ENCODE measurements at regions not wholly inside any gene's neighbourhood (a gene's known extent, or its start where the extent isn't known, plus 50 kb on each side); places are given as distances from the start of the nearest gene placed in this dataset.

GRCh38 chr17:6327007-6327406, 107.9 kb downstream of the AIPL1 start:
- dilution Hi-C loops (cut with HindIII; ENCODE audit: low sequenced_read_pairs, unreplicated experiment) (no loop called here), intact Hi-C loops (cut with micrococcal nuclease) (no loop called here), in situ Hi-C loops (cut with MboI; ENCODE audit: low sequenced_read_pairs) (no loop called here)
- H3K9me1 ChIP-seq (ENCODE audit: insufficient read depth, low read length), result no peaks in the 10 kb centered on the region
- H3K27ac ChIP-seq (ENCODE audit: insufficient read depth, low read length), result no peak overlapping the region
- BruUV-seq (replicated peaks), result no TSS peak
- no peak overlapping the region for H2BK20ac ChIP-seq (ENCODE audit: low read depth, low read length)
- H2BK5ac ChIP-seq (ENCODE audit: low read depth, low read length, poor library complexity, severe bottlenecking), result no peak overlapping the region
- no peaks in the 10 kb centered on the region for H3K36me3 ChIP-seq (ENCODE audit: control insufficient read depth, insufficient read depth, low read length)
- no peak overlapping the region for H3K18ac ChIP-seq (ENCODE audit: low read depth, low read length)
- no peak overlapping the region for H3K4ac ChIP-seq (ENCODE audit: low read depth, low read length)
- H2AK9ac ChIP-seq (replicated peaks; ENCODE audit: low read depth, low read length, poor library complexity), result no peak overlapping the region
- no peak overlapping the region for H2AK5ac ChIP-seq (ENCODE audit: low read depth, low read length)
- no peak overlapping the region for H3K56ac ChIP-seq (ENCODE audit: extremely low read depth, insufficient read depth, low read length)
- H4K91ac ChIP-seq (ENCODE audit: insufficient read depth, low read depth, low read length), result no peak overlapping the region
- H3K27me3 ChIP-seq (ENCODE audit: control insufficient read depth, insufficient read depth, low read length), result no peaks in the 10 kb centered on the region
- H3K79me1 ChIP-seq (ENCODE audit: low read depth in 1 of 2, low read length in 2 of 2), result no peaks in the 10 kb centered on the region
- H4K8ac ChIP-seq (ENCODE audit: low read depth in 2 of 2, low read length in 2 of 2), result no peak overlapping the region
- H2AFZ ChIP-seq (replicated peaks; ENCODE audit: low read length, poor library complexity), result no peak overlapping the region
- ChIA-PET CTCF (no interaction called here), POLR2A (ENCODE audit: unreplicated experiment) (no interaction called here)
- no peak for DNase-seq
- no peaks in the 10 kb centered on the region for H3K4me1 ChIP-seq (ENCODE audit: control insufficient read depth, insufficient read depth, low read length)
- H3K9me3 ChIP-seq (ENCODE audit: control insufficient read depth, insufficient read depth, low read length), result peaks cover 2% of the 10 kb centered on the region; the same call in 1 of the 2 replicates
- no peak overlapping the region for H2BK15ac ChIP-seq (ENCODE audit: low read depth, low read length)
- ATAC-seq (ENCODE audit: low read depth), result no peak
- TF ChIP-seq CHD1 (IDR thresholded peaks at IDR 0.05; ENCODE audit: low read depth, low read length) (no peak), RCOR1 (IDR thresholded peaks at IDR 0.05; ENCODE audit: insufficient replicate concordance, low read length) (no peak), FOS (IDR thresholded peaks at IDR 0.05; ENCODE audit: low read depth, low read length) (no peak), MXI1 (IDR thresholded peaks at IDR 0.05; ENCODE audit: borderline replicate concordance, low read depth, low read length) (no peak), MAFK (IDR thresholded peaks at IDR 0.05; ENCODE audit: low read depth, low read length) (no peak), MAZ (IDR thresholded peaks at IDR 0.05; ENCODE audit: borderline replicate concordance, low read depth, low read length) (no peak), RFX5 (IDR thresholded peaks at IDR 0.05; ENCODE audit: low read depth, low read length) (no peak), POLR2A (IDR thresholded peaks at IDR 0.05; ENCODE audit: low read depth, low read length) (no peak), RAD21 (IDR thresholded peaks at IDR 0.05; ENCODE audit: low read length) (no peak), USF2 (IDR thresholded peaks at IDR 0.05; ENCODE audit: low read depth, low read length) (no peak), CEBPB (IDR thresholded peaks at IDR 0.05; ENCODE audit: low read depth, low read length) (no peak), SMC3 (IDR thresholded peaks at IDR 0.05; ENCODE audit: low read depth, low read length) (no peak), BHLHE40 (IDR thresholded peaks at IDR 0.05; ENCODE audit: low read depth, low read length) (no peak)
- TF ChIP-seq, protein P1, sequence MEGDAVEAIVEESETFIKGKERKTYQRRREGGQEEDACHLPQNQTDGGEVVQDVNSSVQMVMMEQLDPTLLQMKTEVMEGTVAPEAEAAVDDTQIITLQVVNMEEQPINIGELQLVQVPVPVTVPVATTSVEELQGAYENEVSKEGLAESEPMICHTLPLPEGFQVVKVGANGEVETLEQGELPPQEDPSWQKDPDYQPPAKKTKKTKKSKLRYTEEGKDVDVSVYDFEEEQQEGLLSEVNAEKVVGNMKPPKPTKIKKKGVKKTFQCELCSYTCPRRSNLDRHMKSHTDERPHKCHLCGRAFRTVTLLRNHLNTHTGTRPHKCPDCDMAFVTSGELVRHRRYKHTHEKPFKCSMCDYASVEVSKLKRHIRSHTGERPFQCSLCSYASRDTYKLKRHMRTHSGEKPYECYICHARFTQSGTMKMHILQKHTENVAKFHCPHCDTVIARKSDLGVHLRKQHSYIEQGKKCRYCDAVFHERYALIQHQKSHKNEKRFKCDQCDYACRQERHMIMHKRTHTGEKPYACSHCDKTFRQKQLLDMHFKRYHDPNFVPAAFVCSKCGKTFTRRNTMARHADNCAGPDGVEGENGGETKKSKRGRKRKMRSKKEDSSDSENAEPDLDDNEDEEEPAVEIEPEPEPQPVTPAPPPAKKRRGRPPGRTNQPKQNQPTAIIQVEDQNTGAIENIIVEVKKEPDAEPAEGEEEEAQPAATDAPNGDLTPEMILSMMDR (conservative IDR thresholded peaks at IDR 0.05; ENCODE audit: low read depth, low read length), result no peak
- TF ChIP-seq, protein P2, sequence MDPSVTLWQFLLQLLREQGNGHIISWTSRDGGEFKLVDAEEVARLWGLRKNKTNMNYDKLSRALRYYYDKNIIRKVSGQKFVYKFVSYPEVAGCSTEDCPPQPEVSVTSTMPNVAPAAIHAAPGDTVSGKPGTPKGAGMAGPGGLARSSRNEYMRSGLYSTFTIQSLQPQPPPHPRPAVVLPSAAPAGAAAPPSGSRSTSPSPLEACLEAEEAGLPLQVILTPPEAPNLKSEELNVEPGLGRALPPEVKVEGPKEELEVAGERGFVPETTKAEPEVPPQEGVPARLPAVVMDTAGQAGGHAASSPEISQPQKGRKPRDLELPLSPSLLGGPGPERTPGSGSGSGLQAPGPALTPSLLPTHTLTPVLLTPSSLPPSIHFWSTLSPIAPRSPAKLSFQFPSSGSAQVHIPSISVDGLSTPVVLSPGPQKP (IDR thresholded peaks at IDR 0.05; ENCODE audit: borderline replicate concordance, low read depth, low read length), result no peak
- no peak overlapping the region for H3K14ac ChIP-seq (replicated peaks; ENCODE audit: low read depth, low read length)
- no CpG with 5 or more reads among the region's 6 CpGs for WGBS, 2 experiments (ENCODE audit: extremely low coverage in 2 of 2, insufficient read length in 1 of 2)
- no peak overlapping the region for H3K4me2 ChIP-seq (ENCODE audit: low read depth, low read length)
- H2BK120ac ChIP-seq (ENCODE audit: low read depth, low read length), result no peak overlapping the region
- H4K20me1 ChIP-seq (ENCODE audit: insufficient read depth, low read length), result no peaks in the 10 kb centered on the region
- H4K5ac ChIP-seq (ENCODE audit: low read depth, low read length), result no peak overlapping the region
- H3K23ac ChIP-seq (ENCODE audit: low read depth, low read length), result no peak overlapping the region
- H3K4me3 ChIP-seq (ENCODE audit: insufficient read depth, low read depth, low read length), result no peak overlapping the region
- H3K9ac ChIP-seq (ENCODE audit: low read depth, low read length), result no peak overlapping the region

Data from IMR-90 (cell line).